Vagina (tissue), 2 donors: ENCODE measurements at regions not wholly inside any gene's neighbourhood (a gene's known extent, or its start where the extent isn't known, plus 50 kb on each side); places are given as distances from the start of the nearest gene placed in this dataset.
A peak's percentile ranks its signal among the peaks of the same experiment; 100 is the strongest.
"Not testable (repeated sequence)": the region's sequence is repeated elsewhere in the genome, so short reads cannot be mapped to it uniquely, and the experiment has no call there.

Source experiments
- DNase-seq, 2 donors: peaks; one replicate each; pipeline ENCODE4 v3.0.0-alpha.2; 2017; ENCODE audit errors: extremely low spot score in 2 of 2
- H3K27ac ChIP-seq: fragments of 200-600 bp; sonication (generic); one replicate; pipeline ENCODE4 v1.5.1; 2019
- H3K27me3 ChIP-seq: fragments of 200-600 bp; sonication (generic); one replicate; pipeline ENCODE4 v1.5.1; 2019
- H3K36me3 ChIP-seq, 2 donors: fragments of 200-600 bp; sonication (generic); one replicate each; pipeline ENCODE4 v1.5.1; 2017 to 2019
- H3K4me1 ChIP-seq: fragments of 200-600 bp; sonication (generic); one replicate; pipeline ENCODE4 v1.5.1; 2019
- H3K4me3 ChIP-seq, 2 donors: fragments of 200-600 bp; sonication (generic); 1 replicate in 1 of 2; 2 replicates in 1 of 2; pipeline ENCODE4 v1.5.1; 2016 to 2019
- H3K9me3 ChIP-seq: fragments of 200-600 bp; sonication (generic); one replicate; pipeline ENCODE4 v1.5.1; 2019
- CTCF ChIP-seq, 3 experiments: fragments of 450-650 bp in 2 of 3; fragments of 200-600 bp in 1 of 3; sonication (generic) in 1 of 3; IDR thresholded peaks; one replicate each; pipeline ENCODE4 v1.5.1; 2017 to 2019; ENCODE audit warnings: antibody characterized with exemption in 3 of 3, mild to moderate bottlenecking in 2 of 3, moderate library complexity in 2 of 3
- POLR2A ChIP-seq, 2 donors: fragments of 450-650 bp; IDR thresholded peaks; one replicate each; pipeline ENCODE4 v1.6.1; 2017; ENCODE audit warnings: antibody characterized with exemption in 2 of 2, mild to moderate bottlenecking in 2 of 2, moderate library complexity in 2 of 2
- POLR2AphosphoS5 ChIP-seq, 2 donors: sonication (generic); formaldehyde crosslinking; IDR thresholded peaks; one replicate each; pipeline ENCODE4 v1.9.0; 2017; ENCODE audit warnings: antibody characterized with exemption in 2 of 2, mild to moderate bottlenecking in 2 of 2, low read depth in 1 of 2; ENCODE audit not compliant: insufficient read depth in 1 of 2
- intact Hi-C: fragments of 100-400 bp; cut with DNase I; formaldehyde crosslinking; loops from one replicate; pipeline ENCODE4 v1.15.1; 2023

- DNase-seq, result no peak
- H3K9me3 ChIP-seq, result no peaks in the 10 kb centered on the region
- no peak overlapping the region for H3K4me3 ChIP-seq
- no peaks in the 10 kb centered on the region for H3K27me3 ChIP-seq
- TF ChIP-seq CTCF (IDR thresholded peaks at IDR 0.05) (no peak), POLR2A (IDR thresholded peaks at IDR 0.05) (no peak), POLR2AphosphoS5 (IDR thresholded peaks at IDR 0.05; ENCODE audit: insufficient read depth in 1 of 2, low read depth in 1 of 2) (no peak)
- H3K36me3 ChIP-seq, result no peaks in the 10 kb centered on the region
- H3K27ac ChIP-seq, result no peak overlapping the region
- intact Hi-C loops, result no loop called here
- H3K4me1 ChIP-seq, result no peaks in the 10 kb centered on the region
Observed at GRCh38 chr15:45868109-45868691, 233.4 kb downstream of the SQOR start.

GRCh38 chr15:45869034-45869668 is 234.3 kb downstream of the SQOR start:
- DNase-seq, result no peak
- Histone ChIP-seq H3K27me3 (no peaks in the 10 kb centered on the region), H3K9me3 (no peaks in the 10 kb centered on the region), H3K27ac (no peak overlapping the region), H3K36me3 (no peaks in the 10 kb centered on the region), H3K4me1 (no peaks in the 10 kb centered on the region), H3K4me3 (no peak overlapping the region)
- intact Hi-C loops, result no loop called here
- TF ChIP-seq POLR2AphosphoS5 (IDR thresholded peaks at IDR 0.05; ENCODE audit: insufficient read depth in 1 of 2, low read depth in 1 of 2), result no peak

- Histone ChIP-seq H3K27ac (no peak overlapping the region), H3K9me3 (no peaks in the 10 kb centered on the region), H3K27me3 (no peaks in the 10 kb centered on the region), H3K4me1 (no peaks in the 10 kb centered on the region), H3K4me3 (no peak overlapping the region), H3K36me3 (no peaks in the 10 kb centered on the region)
- intact Hi-C loops, result no loop called here
- TF ChIP-seq CTCF (IDR thresholded peaks at IDR 0.05) (no peak), POLR2A (IDR thresholded peaks at IDR 0.05) (no peak), POLR2AphosphoS5 (IDR thresholded peaks at IDR 0.05; ENCODE audit: insufficient read depth in 1 of 2, low read depth in 1 of 2) (no peak)
- no peak for DNase-seq
Observed at GRCh38 chr15:45871121-45871855, 236.5 kb downstream of the SQOR start.

- intact Hi-C loops, result no loop called here
- Histone ChIP-seq H3K36me3 (no peaks in the 10 kb centered on the region), H3K4me1 (no peaks in the 10 kb centered on the region), H3K9me3 (no peaks in the 10 kb centered on the region), H3K27me3 (no peaks in the 10 kb centered on the region), H3K4me3 (no peak overlapping the region), H3K27ac (no peak overlapping the region)
- no peak for DNase-seq
- no peak for TF ChIP-seq POLR2A (IDR thresholded peaks at IDR 0.05)
- peak in 1 of 2 donors; percentile 29 for TF ChIP-seq POLR2AphosphoS5 (IDR thresholded peaks at IDR 0.05; ENCODE audit: insufficient read depth in 1 of 2, low read depth in 1 of 2)
- TF ChIP-seq CTCF (IDR thresholded peaks at IDR 0.05), result no peak
Observed at GRCh38 chr15:45873781-45874180, 239.0 kb downstream of the SQOR start.

- H3K4me1 ChIP-seq, H3K36me3 ChIP-seq, H3K27me3 ChIP-seq, H3K4me3 ChIP-seq, DNase-seq, H3K27ac ChIP-seq, H3K9me3 ChIP-seq, intact Hi-C loops: not testable (repeated sequence)
Observed at GRCh38 chr15:45874566-45874965, 239.7 kb downstream of the SQOR start.

- no peak for TF ChIP-seq CTCF (IDR thresholded peaks at IDR 0.05)
- TF ChIP-seq POLR2A (IDR thresholded peaks at IDR 0.05), result no peak
- no peak for TF ChIP-seq POLR2AphosphoS5 (IDR thresholded peaks at IDR 0.05; ENCODE audit: insufficient read depth in 1 of 2, low read depth in 1 of 2)
- DNase-seq, result no peak
- Histone ChIP-seq H3K9me3 (no peaks in the 10 kb centered on the region), H3K27ac (no peak overlapping the region), H3K4me3 (no peak overlapping the region), H3K27me3 (no peaks in the 10 kb centered on the region), H3K4me1 (no peaks in the 10 kb centered on the region), H3K36me3 (no peaks in the 10 kb centered on the region)
- intact Hi-C loops, result no loop called here
Observed at GRCh38 chr15:45884289-45884688, 249.5 kb downstream of the SQOR start.
